Stimulated activated CD8-positive, alpha-beta memory T cell treated with anti-CD3 and anti-CD28 coated beads, Interleukin-7, amount 100 ng/mL, for 1 hour (primary cell): ENCODE measurements at regions not wholly inside any gene's neighbourhood (a gene's known extent, or its start where the extent isn't known, plus 50 kb on each side); places are given as distances from the start of the nearest gene placed in this dataset.
"Not testable (repeated sequence)": the region's sequence is repeated elsewhere in the genome, so short reads cannot be mapped to it uniquely, and the experiment has no call there.

Source experiments
- DNase-seq, 2 donors: peaks; one replicate each; pipeline ENCODE4 v3.0.0-alpha.2; 2020; ENCODE audit warnings: low read depth in 2 of 2

- DNase-seq = no peak
These were observed 240.5 kb upstream of the ID2 start for GRCh38 chr2:8441371-8441770.

- no peak for DNase-seq
These were observed 239.9 kb upstream of the ID2 start for GRCh38 chr2:8441986-8442385.

DNA sequence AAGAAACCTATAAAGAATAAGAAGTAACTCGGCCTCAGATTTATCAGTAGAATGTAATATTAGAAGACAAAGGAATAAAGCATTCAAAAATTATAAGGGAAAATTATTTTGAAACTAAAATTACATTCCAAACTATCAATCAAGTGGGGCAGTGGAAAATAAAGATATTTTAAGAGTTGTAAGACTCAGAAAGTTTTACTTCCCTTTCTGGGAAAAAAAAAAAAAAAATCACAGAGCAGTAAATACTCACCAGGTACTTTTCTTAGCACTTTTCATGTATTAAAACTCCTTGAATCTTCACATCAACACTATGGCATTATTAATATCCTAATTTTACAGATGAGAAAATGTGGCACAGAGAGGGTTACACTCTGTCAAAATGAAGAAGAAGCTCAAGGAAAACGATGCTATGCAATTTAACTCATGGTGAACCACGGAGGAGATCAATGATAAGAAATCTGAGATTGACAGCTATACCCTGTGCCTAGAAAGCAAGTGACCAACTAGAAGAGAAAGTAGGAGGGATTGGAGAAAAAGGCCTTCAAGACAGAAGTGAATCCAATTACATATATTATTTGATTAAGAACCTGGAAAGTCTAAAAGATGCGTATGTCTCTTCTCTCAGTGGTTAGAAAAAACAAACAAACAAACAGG lies 238.9 kb upstream of the ID2 start:
- DNase-seq = no peak

- no peak for DNase-seq
These were observed 236.3 kb upstream of the ID2 start for GRCh38 chr2:8445580-8445979.

DNA sequence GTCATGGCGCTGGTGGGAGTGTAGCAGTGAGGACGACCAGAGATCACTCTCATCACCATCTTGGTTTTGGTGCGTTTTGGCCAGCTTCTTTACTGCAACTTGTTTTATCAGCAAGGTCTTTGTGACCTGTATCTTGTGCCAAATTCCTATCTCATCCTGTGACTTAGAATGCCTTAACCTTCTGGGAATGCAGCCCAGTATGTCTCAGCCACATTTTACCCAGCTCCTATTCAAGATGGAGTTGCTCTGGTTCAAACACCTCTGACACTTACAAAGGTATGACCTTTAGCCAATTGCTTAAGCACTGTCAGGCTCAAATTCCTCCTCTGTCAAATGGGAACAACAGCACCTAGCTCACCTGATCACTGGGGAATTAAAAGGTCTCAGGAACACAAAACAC lies 235.1 kb upstream of the ID2 start:
- not testable (repeated sequence) for DNase-seq

DNA sequence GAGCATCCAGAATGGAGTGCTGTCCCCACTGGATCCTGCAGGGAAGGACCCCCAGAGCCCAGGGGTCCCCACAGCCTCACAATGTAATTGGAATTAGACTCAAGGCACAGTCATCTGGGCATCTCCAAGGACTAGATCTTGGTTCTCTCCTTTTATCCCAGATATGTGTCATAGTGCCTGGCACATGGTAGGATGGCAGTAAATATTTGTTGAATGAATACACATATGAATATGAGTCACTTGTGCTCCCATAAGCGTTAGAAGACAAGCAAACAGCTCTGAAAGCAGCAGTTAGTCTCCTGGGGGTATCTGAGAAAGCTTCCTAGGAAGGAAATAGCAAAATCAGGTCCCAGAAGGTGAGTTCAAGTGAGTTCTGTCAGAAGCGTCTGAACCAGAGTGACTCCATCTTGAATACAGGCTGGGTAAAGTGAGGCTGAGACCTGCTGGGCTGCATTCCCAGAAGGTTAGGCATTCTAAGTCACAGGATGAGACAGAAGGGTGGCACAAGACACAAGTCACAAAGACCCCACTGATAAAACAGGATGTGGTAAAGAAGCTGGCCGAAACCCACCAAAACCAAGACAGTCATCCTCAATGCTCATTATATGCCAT lies 234.1 kb upstream of the ID2 start:
- DNase-seq = no peak

DNA sequence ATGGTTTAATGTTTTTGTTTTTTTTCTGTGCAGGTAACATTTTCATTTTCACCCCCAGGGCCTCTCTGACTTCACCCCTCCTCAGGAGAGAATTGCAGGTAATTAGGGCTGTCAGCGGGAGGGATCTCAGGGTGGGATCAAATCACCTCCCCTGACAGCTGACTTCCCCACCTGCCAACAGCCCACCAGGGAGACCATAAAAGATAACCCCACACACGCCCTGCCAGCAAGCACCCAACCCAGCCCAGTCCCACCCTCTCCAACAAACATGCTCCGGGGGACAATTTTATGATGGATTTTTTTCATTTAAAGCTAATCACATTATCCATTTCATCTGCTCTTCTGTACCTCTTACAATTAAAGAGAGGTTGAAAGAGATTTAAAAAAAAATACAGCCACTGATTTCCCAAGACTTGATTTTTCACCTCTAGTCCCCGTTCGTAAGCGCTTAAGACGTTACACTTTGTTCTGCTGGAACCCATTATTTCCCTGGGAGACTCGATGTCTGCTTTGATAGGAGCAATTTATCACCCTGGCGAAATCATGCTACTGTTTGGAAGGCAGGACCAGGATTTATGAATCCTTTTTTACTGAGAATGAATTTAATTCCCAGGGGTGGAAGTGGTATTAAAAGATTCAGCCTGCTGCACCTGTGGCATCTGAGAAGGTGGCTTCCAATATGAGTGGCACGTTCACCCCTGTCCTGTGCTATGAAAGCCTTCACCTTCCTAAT lies 232.9 kb upstream of the ID2 start:
- DNase-seq = no peak

- no peak for DNase-seq
These were observed 230.6 kb upstream of the ID2 start for GRCh38 chr2:8451273-8451672.

GRCh38 chr2:8452296-8452695 lies 229.6 kb upstream of the ID2 start:
- no peak for DNase-seq

DNA sequence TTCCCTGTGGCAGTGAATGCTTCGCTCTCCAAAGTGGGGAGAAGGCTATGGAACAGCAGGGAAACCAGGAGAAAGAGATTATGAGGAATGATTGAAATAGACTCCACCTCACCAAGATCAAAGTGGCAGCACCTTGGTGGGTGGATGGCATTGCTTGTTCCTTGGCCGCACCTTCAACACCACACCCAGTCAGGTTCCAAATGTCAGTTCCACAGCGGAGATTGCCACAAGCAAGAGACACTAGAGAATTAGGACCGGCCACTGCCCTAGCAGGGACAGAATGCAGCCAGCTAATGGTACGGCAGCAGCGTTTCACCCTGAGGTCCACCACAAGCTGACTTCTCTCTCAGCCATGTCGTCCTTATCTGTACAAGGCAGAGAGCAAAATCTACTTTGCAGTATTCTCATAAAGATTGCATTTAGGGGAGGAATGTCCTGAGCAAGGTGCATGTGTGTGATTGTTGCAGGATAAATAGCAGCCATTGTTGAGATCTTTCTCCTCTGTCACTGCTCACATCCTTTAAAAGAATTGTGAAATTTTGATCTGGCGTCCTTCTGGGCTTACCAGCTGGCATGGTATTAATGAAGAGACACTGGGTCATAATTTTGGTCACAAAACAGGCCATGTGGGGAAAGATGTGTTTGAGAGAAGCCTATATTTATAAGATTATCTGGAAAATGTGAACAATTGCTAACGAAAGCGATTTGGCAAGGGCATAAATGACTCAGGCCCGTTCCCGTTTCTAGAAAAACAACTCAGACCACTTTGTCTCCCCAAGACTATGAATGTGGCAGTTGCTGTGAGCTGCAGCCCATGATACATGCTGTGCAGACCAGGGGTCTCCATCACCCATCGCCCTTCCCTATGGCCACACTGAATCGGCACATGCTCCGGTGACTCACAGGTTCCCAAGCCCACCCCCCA lies 228.6 kb upstream of the ID2 start:
- DNase-seq = no peak

GRCh38 chr2:8453904-8454302 lies 228.0 kb upstream of the ID2 start:
- no peak for DNase-seq

GRCh38 chr2:8454797-8455196 lies 227.1 kb upstream of the ID2 start:
- no peak for DNase-seq

GRCh38 chr2:8455236-8456150 lies 226.4 kb upstream of the ID2 start:
- DNase-seq = no peak

DNA sequence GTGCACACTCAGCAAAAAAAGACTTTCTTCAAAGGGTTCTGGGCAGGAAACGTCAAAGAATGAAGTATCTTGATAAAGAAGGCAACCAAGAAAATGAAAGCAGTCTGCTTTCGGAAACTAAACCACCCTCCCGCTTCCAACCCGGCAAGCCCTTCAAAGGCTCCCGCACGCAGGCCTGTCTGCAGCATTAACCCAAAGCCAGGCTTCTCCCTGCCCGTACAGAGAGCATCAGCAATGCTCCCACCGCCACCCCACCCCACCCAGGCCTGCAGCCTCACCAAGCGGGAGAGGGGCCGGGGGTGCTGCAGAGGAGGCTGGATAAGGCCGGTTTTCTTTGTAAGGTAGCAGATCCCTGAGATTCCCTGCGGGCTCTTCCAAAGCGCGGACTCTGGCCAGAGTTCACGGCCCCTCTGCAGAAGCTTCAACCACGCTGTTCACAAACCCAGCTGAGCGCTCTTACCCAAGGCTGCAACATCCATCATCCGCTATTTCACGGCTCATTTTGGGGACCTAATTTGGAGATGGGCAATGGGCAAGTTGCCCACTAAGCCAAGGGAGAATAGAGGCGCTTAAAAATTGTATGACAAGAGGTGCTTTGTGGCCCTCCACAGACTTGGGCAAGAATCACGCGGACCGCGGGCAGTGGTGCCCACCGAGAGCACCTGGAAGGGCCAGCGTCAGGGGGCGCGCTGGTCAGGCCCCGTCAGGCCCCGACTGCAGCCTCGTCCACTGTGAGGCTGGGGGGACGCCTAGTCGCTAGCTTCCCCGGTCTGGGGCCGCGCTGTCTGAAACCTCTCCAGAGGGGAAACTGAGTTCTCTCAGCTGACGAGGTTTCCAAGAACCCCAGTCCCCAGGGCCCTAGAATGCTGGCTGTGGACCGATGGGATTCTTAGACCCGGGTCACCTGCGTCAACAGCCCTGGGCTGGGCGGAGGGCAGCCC lies 225.4 kb upstream of the ID2 start:
- no peak for DNase-seq

- no peak for DNase-seq
These were observed 224.8 kb upstream of the ID2 start for GRCh38 chr2:8457092-8457481.

DNA sequence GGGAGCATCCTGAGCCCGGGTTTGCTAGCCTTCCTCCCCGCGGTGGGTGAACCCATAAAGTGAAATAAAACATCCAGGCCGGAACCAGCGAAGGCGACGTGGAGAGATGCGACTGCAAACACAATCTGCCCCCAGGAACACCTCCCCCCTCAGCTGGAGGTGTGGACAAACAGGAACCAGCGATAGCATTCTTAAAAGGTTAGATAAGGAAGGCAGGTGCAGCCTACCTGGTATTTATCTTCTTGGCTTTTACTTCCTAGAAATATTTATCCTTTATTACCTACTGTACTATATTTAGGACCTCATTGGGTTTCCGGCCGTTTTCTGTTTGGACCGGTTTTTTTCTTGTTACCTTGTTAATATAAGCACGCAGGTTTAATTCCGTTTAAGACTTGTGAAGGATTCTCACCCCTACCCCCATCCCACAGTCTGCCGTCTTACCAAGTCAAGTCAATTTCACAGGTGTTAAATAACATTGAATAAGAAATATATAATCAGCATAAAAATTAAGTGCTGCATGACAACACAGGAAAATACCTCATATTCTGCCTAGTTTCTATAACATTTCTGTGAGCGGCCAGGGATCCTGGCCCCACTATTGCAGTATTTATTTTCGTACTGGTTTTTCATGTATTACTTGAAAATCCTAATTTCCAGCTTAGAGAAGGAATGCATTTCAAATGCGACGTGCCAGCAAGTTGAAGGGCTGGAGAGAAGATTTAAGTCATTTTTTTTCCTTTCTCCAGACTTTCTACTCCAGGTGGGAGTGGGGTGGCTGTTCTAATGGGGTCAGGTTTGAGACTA lies 224.0 kb upstream of the ID2 start:
- DNase-seq = no peak

- DNase-seq = no peak
These were observed 223.1 kb upstream of the ID2 start for GRCh38 chr2:8458503-8459459.

DNA sequence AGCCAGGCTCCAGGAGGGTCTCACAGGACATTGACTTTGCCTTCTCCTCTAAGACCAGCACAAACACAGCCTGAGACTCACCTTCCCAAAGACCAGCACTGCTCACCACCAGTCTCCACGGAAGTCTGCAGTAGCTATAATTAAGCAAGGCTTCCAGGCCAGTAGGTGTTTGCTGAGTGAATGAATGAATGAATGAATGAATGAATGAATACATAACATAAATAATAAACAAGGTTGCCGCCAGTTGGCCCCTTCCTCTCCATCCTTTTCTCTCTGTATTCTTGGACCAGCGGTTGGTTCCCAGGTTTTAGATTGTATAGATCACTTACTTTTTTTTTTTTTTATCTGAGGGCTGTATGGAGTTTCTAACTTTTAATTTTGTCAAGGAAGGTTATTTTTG lies 222.4 kb upstream of the ID2 start:
- no peak for DNase-seq
